HG03159 (cell line): ENCODE measurements at regions not wholly inside any gene's neighbourhood (a gene's known extent, or its start where the extent isn't known, plus 50 kb on each side); places are given as distances from the start of the nearest gene placed in this dataset.
"Not testable (repeated sequence)": the region's sequence is repeated elsewhere in the genome, so short reads cannot be mapped to it uniquely, and the experiment has no call there.

ENCODE experiments used
- ATAC-seq: cut with Tn5 transposase; IDR thresholded peaks from one replicate; pipeline ENCODE4 v1.9.1; 2021; ENCODE audit warnings: mild to moderate bottlenecking, moderate library complexity; ENCODE audit not compliant: unreplicated experiment

DNA sequence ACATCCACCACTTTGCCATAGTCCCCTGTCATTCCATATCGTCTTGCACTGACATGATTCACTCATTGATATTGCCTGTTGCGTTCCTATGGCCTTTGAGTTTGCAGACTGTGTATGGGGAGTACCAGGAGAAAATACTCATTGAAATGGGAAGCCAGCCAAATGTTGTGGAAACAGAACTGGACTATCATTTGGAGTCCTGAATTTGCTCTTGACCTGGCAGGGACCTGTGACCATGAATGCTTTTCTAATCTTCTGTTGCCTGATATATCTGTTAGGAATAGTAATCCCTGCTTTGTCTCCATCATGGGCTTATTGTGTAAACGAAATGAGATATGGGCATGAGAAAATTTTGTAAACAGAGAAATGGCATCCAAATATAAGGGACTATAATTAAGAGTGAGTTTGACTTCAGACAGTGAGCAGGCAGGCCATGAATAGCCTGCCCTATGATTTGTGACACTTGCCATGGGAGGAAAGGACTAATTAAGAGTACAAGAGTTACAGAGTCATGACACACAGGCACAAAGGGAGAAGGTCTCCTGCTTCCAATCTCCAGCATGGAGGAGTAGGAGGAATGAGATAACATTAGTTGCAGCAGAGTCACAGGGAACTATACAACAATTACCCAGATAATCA lies 572.9 kb upstream of the SGCD start:
- no peak for ATAC-seq

DNA sequence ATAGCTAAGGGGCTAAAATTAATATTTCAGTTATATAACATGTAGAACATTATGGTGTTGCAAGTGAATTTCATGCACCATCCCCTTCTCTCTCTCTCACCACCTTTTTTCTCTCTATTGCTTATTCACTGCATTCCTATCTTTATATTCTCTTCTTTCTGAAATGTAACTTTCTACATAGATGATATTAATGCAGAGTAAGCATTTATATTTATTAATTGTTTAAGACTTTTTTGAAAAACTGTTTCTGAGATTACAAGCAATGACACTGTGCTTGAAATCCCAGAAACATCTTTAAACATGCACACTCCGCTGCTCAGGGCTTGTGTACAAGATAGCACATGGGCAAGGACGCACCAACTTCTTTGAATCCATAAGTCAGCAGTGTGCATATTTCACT lies 567.7 kb upstream of the SGCD start:
- ATAC-seq, result no peak

DNA sequence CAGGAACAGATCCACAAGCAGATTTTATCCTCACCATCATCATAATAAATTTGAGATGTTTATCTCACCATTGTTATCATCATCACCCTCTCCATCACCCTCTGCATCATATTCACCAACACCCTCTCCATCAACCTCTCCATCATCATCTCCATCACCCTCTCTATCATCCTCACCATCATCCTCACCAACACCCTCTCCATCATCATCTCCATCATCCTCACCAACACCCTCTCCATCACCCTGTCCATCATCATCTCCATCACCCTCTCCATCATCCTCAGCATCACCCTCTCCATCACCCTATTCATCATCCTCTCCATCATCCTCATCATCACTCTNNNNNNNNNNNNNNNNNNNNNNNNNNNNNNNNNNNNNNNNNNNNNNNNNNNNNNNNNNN lies 567.0 kb upstream of the SGCD start:
- ATAC-seq, result no peak

DNA sequence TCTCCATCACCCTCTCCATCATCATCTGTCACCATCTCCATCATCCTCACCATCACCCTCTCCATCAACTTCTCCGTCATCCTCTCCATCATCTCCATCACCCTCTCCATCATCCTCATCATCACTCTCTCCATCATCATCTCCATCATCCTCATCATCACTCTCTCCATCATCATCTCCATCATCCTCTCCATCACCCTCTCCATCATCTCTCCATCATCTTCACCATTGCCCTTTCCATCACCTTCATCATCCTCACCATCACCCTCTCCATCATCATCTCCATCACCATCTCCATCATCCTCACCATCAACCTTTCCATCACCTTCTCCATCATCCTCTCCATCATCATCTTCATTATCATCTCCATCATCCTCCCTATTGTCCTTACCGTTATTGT lies 565.5 kb upstream of the SGCD start:
- ATAC-seq, result no peak

DNA sequence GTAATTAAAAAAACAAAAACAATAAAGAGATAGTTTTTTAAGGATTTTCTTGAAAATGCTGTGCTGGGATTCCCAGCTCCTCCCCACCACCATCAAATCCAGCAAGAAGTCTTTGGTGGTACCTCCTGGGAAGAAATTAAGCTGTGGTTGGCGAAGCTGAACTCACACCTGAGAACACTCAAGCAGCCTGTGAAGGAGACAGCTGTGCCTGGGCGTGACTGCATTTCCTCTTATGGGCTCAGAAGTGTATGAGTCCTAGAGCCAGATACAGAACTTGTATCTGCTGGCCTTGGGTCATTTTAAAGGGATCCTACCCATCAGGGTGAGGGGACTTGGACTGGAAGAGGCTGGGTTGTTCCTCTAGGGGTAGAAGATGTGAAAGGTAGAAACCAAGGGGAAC lies 561.2 kb upstream of the SGCD start:
- ATAC-seq, result no peak

DNA sequence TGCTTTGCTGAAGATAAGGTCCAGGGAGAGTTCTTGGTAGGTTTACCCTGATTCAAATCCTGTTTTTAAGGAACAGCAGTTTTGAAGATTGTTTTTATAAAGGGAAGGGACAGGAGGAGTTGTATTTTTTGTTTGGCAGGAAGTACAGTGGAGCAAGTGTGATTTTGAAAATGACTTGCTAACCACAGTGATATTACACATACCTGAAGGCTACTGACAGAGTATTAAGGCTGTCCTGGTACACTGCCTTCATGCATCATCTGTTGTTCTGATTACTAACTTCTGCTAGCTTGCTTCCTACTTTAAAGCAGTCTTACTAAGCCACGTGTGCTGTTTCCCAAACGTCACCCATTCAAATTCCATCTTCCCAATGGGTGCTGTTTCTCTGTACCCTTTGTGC lies 559.5 kb upstream of the SGCD start:
- ATAC-seq, result no peak

DNA sequence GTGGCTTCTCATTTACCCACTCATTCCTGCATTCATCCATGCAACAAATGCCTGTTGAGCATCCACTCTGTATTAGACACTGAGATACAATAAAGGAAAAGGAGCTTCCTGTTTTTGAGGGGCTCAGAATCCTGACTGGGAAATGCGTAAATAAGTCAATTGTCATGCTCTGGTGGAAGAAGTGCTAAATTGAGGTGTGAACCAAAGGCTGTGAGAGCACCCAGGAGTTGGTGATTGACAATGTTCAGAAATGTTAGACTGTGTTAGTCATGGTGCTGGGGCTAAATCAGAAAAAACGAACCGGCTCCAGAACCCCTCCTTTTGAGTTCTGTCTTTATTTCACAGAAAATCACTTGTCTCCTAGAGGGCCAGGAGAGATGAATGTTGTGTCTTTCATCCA lies 558.6 kb upstream of the SGCD start:
- ATAC-seq, result no peak

DNA sequence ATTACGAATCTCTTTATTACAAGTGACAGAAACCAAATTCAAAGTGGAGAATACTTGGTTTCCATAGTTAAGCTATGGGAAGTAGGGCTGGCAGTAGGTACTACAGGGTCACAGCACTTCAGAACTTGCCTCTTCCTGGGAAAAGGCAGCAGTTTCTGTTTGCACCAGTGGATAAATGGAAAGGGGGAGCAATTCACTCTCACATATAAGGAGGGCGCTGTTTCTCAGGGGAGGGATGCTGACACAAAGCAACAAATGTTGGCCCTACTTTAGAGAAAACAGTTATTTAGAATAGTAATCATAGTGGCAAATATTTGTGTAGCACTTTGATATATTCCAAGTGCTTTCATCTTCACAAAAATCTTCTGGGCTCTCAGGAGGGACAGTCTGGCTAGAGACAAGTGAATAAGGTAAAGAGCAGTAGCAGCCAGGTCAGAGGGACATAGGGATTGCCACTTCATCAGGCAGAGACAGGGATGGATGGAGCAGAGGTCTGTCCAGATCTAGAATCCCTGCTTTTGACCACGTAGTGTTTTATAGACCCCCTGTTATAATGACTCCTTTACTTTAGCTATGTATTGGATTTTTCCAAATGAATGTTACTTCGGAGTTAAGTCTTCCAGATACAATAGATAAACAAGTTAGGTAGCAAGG lies 554.8 kb upstream of the SGCD start:
- no peak for ATAC-seq

DNA sequence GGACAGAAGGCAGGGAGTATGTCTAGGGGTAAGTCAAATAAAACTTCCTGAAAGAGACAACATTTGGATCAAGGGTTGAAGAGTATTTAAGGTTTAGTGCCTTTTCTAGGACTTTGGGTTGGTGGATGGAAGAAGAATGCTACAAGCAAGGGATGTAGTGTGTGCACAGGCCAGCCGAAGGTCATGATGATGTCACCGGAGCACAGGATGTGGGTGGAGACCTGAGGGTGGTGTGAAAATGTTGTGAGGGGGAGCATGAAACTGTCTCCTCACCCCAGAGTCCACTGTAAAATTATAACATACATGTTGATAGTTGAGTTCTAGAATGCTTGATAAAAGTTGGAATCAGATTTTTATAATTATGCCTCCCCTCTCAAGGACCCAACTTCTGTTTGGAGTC lies 553.3 kb upstream of the SGCD start:
- ATAC-seq, result no peak

DNA sequence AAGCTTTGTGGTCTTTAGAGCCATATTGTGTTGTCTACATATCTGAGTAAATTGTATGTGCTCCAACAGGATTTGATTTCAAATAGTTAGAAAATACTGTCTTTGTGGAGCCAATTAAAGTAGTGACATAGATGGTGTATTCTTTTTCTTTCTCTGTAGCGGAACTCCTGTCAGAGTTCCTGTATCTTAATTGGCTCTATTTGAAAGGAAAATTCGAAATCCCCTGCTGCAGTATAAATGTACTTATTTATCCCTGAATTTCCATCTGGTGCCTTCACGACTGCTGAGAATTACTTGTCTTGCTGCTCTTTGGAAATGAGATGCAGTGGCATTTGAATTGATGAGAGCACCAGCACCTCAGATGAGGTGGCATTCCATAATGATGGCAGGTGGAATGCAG lies 546.7 kb upstream of the SGCD start:
- no peak for ATAC-seq

DNA sequence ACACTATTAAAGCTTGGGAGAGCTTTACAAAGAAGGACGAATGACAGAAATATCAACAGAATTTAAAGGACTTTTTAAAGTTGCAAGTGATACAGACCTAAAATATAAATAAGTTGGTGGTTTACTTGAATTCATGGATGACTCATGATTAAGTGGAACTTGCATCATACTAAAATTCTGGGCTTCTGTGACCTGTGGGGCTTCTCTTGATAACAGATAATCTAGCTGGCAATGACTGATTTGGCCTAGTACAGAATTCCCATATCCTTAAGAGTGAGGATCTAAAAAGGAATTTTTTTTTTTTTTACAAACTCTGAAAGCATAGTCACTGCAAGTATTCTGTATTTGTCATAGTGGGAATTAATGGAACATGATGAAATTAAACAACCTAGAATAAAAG lies 543.7 kb upstream of the SGCD start:
- no peak for ATAC-seq

DNA sequence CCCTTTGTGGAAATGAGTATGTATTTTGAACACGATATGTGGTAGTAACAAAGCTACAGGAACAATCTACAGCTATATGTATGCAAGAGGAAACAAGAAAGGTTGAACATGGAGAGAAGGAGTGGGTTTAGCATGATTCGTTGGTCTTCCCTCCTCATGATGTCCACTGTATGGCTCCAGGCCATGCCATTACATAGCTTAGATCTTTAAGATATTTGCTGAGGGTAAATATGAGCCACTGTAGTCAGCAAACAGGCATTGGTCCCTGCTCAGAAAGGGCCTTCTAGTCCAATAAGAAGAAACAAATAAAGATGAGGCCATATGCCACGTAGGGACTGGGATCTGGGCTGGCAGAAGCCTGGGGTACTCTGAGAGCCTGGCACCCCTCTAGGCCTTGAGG lies 543.2 kb upstream of the SGCD start:
- ATAC-seq, result no peak

DNA sequence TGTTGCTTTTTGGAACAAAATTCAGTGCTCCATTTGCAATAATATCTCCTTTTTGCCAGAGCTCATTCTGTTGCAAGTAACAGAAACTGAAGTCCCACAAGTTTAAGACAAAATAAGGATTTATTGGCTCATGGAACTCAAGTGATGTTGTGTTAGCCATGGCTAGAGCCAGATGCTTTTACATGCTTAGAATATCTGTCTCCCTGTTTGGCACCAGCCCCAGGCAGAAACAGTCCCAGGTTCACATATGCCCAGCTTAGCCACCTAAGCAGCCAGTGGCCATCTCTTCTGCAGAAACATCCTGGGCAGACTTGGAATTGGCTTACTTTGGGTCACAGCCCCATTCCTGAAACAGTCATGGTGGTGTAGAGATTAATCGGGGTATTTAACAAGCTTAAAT lies 540.9 kb upstream of the SGCD start:
- no peak for ATAC-seq

DNA sequence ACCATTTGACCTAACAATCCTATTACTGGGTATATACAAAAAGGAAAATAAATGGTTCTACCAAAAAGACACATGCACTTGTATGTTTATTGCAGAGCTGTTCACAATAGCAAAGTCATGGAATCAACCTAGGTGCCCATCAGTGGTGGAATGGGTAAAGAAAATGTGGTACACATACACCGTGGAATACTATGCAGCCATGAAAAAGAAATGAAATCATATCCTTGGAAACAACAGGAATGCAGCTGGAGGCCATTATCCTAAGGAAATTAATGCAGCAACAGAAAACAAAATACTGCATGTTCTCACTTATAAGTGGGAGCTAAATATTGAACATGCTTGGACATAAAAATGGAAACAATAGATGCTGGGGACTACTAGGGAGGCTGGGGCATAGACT lies 534.1 kb upstream of the SGCD start:
- ATAC-seq, result no peak

DNA sequence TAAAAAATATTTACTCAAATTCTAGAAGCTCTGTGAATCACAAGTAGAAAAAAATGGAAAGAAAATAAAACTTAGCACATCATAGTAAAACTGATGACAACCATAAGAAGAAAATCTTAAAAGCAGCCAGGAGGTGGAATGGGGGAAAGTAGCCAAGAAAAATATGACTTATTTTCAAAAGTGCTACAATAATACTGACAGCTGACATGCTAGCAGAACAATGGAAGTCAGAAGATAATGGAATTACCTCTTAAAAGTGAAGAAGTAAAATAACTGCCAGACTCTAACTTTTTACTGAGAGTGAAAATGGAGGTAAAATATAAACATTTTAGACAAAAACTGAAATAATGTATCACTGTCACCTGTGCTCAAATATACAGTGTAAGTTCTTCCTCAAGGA lies 532.2 kb upstream of the SGCD start:
- no peak for ATAC-seq

DNA sequence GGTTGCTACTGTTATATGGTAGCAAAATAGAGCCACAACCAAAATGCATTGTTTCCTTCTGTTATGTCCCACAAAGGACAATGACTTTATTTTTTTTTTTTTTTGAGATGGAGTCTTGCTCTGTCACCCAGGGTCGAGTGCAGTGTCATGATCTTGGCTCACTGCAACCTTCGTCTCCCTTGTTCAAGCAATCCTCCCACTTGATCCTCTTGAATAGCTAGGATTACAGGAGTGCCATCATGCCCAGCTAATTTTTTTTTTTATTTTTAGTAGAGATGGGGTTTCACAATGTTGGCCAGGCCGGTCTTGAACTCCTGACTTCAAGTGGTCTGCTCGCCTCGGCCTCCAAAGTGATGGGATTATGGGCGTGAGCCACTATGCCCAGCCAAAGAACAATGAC lies 527.7 kb upstream of the SGCD start:
- no peak for ATAC-seq

DNA sequence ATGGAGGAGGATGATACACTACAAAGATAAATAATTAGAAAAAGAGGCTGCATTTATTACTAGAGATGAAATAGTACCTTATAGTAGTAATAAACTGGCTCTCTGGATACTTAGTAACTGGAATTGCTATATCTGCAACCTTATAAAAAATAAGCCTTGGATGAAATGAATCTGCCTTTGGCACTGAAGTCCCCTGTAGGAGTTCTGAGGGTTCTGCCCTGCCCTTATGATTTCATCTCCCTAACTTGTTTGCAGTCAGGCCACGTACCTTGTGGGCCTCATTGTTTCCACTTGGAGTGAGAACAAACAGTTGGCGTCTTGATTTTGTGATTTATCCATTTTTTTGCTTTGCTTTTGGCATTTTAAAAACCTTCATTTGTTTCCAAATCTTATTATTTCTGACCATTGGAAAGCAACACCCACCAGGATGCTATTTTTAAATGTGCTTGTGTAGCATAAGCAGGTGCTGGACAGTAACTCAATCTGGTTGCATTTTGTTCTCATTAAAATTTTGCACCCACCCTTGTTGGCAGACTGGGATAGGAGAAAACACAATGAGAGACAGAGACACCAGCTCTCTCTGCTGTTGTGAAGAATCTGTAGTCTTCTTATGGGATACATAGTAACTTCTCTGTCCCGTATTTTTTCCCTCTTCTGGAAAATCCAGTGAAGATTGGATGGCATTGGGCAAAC lies 518.9 kb upstream of the SGCD start:
- no peak for ATAC-seq

DNA sequence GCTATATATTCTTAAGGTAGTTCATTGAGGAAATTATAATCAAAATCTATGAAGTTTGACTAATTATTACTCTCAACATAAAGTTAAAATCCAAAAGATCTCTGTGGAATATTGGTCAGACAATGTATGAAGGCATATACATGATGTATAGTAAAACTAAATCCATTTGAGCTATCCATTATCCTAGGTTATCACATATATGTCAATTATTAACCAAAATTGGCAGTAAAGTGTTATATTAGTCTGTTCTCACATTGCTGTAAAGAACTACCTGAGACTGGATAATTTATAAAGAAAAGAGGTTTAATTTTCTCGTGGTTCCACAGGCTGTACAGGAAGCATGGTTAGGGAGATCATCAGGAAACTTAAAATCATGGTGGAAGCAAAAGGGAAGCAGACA lies 511.7 kb upstream of the SGCD start:
- no peak for ATAC-seq

DNA sequence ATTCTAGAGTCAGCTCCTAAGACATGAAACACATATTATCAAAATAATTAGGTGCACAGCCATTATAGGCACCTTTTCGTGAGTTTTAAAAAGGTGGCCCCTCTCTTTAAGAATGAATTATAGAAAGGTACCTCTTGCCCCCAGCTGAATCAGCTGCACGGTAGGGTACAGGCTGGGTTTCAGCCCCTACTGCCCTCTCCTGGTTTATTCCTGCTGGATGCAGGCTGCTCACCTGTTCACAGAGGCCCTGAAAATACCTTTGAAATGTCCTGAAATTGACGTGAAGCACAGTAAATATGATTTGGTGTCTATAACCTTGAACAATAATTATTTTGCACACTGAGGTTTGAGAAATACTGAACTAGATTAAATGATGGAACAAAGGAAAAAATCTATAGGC lies 504.8 kb upstream of the SGCD start:
- no peak for ATAC-seq

DNA sequence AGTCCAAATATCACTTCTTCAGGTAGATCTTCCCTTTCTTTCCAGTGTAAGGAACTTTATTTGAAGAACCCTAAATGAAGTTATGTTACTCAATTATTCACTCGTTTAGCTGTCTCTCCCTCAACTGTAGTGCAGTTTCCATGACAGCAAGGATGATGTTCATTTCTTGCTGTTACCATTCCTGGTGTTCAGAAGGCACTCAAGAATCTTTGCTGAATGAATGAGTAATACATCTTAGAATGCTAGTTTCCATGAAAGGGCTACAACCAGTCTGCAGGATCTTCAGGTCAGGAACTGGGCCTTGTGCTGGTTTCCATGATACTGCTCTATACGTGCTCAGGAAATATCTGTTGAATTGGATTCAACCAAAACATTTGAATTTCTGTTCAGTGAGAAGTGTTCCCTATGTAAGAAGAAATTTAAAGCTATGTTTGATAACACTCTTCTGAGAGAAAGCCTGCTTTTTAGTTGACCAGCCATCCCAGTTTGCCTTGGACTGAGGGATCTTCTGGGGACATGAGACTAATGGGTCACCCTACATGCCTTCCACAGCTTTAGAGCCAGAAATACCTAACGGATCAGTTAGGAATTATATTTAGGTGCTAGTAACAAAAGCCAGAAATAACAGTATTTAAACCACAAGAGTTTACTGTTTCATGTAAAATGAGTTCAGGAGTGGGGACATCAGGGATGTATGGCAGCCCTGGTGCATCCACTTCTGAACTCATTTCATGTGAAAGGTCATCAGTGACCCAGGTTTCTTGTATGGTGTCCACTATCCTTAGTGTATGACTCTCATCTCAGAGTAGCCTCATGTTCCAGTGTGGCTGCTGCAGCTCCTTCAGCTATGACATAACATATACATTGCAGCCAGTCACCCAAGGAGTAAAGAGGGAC lies 500.1 kb upstream of the SGCD start:
- ATAC-seq, result no peak

DNA sequence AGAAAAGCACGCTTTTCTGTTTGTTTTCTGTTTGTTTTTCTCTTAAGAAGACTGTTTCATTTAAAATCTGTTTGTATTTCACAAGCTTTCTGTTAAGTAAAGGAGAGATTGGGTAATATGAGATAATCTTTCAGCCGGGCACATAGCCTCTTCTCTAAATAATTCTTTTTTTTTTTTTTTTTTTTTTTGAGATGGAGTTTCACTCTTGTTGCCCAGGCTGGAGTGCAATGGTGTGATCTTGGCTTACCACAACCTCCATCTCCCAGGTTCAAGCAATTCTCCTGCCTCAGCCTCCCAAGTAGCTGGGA lies 499.5 kb upstream of the SGCD start:
- ATAC-seq, result not testable (repeated sequence)

DNA sequence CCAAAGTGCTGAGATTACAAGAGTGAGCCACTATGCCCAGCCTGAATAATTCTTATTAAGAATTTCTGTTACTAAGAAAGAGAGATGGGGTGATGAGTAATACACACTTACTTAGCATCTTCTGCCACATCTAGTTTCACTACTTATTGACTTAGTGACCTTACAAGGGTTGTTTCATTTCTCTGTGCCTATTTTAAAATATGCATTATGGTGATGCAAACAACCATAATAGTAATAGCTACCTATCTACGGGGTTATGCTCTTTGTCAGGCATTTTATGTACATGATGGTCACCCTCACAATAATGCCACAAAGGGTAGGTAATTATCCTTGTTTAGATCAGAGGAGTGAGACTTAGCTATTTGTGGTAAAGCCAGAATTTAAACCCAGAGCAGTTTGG lies 499.0 kb upstream of the SGCD start:
- ATAC-seq, result peak; percentile 93
